HT-29 (cell line): ENCODE measurements at regions not wholly inside any gene's neighbourhood (a gene's known extent, or its start where the extent isn't known, plus 50 kb on each side); places are given as distances from the start of the nearest gene placed in this dataset.
"Not testable (repeated sequence)": the region's sequence is repeated elsewhere in the genome, so short reads cannot be mapped to it uniquely, and the experiment has no call there.

Experiments
- DNase-seq: peaks from one replicate; pipeline ENCODE4 v3.0.0-alpha.2; 2015; ENCODE audit warnings: low spot score

DNA sequence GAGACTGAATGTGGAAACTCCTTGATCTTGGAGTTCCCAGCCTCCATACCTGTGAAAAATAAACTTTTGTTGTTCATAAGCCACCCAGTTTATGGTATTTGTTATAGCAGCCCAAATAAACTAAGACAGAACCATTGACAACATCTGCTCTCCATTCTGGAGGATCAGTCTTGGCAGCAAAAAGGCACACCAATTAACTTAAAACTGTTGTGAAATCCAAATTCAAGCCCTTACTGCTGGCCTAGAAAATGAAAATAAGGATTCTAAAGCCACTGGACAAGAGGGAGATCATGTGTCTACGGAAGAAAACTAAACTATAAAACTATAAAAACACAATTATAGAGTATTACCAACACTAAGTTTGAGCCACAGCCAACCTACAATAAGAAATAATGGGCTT lies 172.1 kb upstream of the RNPC3 start:
- no peak for DNase-seq

DNA sequence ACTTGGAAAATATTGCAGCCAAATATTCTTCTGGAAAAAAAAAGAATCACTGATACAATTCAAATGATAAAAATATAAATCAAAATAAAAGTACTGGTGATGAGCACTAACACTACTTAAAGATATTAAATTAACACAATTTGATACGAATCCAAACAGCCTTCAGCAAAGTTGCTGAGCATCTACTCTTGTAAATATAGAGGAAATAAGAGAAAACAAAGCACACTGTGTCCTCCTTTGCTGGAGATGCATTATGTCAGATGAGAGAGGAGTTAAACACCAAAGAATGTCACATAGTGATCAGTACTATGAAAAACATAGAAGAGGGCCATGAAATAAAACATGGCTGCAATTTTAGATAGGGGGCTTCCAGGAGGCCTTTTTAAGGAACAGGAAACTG lies 177.4 kb upstream of the RNPC3 start:
- no peak for DNase-seq

DNA sequence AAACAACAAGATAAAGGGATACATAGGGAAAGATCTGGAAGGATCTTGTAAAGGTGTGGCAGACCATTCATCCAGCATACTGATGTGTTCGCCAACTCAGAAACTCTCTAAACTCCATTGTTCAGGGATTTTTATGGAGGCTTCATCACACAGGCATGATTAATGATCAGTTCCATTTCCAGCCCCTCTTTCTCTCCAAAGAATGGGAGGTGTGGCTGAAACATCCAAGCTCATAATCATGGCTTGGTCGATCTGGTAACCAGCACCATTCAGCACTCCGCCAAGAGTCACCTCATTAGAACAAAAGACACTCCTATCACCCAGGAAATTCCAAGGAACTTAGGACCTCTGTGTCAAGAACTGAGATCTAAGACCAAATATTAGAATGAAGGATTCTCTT lies 180.6 kb upstream of the RNPC3 start:
- DNase-seq, result no peak

DNA sequence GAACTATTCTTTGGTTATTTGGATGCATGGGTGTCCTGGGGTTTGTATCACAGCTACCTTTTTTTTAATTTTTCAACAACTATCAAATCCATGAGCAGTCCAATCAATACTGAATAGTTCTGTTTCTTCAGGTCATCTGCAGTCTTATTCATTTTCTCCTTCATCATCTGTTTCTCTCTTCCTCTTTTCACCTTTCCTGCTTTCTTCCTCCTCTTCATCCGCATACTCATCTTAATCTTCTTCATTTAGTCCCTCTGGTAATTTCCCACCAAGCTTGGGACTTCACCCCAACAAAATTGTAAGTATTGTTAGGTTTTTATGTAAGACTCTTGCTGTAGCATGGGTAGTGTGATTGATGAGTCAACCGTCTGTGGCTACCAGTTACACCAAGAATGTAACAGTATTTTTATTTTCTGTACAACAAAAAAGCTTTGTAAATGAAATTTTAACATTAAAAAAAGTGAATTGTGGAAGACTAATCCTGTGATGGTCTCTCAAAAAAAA lies 184.1 kb upstream of the RNPC3 start:
- DNase-seq, result no peak

DNA sequence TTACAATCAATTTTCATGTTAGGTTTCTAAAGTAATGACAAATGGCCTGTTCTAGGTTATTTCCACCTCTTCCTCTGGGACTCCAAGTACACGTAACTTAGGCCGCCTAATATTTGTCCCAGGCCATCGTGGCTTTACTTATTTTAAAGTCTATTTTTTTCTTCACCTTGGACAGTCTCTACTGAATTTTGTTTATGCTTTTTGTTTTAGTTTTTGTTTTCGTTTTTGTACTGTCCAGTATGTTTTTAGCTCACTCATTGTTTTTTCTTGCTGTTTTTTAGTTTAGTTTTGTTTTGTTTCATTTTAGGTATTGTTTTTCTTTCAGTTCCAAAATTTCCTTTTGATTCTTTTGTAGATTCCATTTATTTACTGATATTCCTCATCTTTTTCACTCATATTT lies 187.7 kb upstream of the RNPC3 start:
- DNase-seq, result no peak

DNA sequence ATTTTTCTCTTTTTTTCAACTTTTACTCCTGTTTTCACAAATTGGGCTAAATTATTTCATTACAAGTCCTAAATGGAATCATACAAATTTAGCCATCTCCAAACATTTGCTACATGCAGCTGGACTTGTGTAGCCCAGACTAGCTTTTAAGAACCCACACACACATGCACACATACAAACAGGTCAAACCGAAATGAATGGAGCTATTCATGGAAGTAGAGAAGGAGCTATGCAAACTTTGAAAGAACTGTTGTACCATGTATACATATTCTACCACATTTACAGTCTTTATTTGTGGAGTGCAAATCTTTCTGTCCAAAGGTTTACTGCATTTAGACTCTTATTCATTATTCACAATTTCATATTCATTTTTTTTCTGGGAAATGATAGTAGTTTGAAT lies 189.1 kb upstream of the RNPC3 start:
- no peak for DNase-seq

DNA sequence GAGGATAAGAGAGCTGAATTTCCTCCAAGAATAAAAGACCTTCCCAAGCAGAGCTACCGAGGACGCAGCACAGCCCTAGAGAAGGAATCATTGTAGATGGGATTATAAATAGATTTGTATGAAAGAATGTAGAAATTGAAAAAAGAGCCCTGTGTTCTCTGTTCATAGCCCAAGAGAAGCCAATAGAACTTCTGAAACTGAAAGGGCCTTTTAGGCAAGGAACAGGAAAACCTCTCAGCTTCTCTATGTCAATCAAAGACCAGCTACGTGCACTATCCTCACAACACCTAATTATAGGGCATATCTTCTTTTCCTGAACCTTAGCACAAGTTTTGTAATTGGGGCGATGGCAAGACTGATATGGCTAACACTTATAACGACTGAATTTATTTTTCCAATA lies 192.4 kb upstream of the RNPC3 start:
- no peak for DNase-seq

DNA sequence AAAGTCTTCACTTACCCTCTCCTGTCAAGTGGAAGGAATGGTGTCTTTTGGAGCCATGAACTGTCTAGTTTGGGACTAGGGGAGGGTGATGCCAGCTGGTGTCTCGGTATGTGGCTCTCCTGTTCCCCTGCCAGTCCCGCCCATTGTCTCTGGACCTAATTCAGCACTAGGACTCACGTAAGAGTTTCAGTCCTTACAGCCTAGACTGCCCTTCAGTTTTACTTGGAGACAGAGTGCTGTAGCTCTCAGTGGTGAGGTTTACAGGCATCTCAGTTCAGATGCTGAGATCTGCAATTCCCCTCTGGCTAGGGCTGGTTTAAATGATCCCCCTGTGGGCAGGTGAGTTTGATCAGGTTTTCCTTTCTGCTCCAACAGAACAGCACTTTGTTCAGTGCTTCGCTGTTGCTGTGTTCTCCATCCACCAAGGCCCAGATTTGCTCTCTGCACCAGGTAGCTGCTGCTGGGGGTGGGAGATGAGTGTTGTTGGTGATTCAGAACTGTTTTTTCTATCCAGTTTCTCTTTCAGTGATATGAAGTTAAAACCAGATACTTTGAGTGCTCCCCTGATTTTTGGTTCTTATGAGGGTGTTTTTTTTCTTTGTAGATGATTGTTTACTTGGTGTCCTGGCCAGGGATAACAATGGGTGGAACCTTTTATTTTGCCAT lies 198.3 kb upstream of the RNPC3 start:
- DNase-seq, result no peak

DNA sequence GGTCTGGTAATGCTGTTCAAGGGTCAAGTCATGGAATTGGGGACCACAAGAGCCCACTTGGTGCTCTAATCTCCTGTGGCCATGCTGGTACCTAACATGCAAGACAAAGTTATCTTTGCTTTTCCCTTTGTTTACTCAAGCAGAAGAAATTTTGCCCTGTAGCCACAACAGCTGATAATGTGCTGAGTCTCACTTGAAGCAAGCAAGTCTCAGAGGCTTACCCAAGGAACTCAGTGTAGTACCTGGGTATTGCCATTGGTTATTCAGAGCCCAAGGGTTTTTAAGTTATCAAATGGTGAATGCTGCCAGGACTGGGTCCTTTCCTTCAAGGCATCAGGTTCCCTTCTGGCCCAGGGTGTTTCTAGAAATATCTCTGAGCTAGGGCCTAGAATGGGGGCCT lies 198.9 kb upstream of the RNPC3 start:
- DNase-seq, result no peak

DNA sequence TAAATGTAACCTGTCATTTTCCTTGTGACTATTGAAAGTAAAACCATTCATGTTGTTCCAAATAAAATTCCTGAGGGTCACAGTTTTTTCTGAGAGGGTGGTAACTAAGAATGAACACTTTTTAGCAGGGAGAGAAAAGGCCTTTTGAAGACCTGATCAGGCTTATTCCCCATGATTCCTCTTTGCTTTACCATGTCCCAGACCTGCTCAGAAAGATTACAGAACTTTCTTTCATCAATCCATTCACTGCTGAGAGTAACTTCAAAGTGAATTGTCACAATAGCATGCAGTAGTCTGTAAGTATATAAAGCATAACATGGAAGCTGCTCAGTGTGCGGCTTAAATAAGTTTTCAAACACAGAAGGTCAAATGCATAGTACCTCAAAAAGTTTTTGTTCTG lies 201.5 kb upstream of the COL11A1 start:
- no peak for DNase-seq

DNA sequence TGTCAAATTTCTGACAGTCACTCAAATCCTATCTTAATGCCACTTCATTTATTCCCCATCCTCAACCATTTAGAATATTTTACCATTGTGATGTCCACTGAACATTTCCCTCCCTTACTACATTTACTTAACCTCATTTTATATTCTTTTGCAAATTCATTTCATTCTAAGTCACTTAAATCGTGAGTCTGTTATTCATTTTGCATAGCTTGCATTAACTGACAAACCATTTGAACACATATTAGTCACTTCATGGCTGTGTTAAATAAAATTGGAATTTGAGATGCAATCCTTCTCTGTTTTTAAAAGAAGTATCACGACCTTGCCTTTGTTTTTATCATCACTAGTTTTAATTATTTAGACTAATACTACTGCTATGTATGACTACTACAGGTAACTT lies 199.4 kb upstream of the COL11A1 start:
- DNase-seq, result no peak

DNA sequence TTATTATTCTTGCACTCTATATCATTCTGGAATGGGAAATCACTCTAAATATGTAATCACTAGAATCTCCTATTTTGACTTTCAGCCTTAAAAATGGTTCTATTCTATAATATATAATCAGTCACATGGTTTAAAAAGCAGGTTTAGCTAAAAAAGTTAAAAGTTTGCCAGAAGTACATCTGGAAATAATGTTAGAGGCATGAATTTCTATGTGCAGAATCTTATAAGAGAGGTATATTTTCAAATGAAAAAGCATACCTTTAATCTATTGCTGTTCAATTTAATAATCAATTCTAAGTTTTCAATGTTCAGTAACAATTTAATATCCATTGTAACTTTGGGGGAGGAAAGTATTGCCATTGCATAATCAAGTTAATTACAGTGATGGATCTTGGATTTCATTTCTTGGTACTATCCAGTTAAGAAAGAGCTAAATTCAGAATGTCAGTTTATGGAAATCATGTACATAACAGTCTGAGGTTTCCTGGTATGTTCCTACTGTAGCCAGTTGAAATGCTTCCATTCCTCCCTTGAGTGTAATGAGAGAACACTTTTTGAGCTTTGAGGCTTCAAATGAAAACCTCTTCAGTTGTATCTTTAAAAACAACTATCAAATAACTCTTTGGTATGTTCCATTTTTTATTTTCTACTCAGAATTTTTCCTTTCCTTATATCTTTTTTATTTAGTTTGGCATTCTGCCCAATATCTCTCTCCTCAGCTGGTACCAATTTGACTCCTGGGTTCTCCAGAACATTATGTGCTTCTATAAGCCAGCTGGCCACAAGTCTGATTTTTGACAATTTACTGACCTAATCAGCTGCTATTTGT lies 175.7 kb upstream of the COL11A1 start:
- DNase-seq, result no peak

DNA sequence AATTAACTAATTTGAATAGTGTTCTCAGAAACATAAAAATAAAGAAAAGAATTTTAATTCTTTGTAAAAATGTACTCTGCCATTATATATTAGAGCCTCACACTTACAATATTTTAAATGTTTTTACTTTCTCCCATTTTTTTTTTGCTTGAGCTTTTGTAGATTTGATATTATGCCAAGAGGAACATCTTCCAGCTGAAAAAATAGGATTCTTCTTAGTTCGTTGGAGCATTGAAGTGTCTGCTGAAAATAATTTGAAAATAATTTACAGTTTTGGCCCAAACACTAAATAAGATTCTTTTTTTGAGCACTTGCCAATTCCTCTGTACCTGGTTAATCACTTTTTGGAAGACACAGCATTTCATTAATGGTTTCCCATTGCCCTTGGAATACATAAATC lies 175.0 kb upstream of the COL11A1 start:
- no peak for DNase-seq

DNA sequence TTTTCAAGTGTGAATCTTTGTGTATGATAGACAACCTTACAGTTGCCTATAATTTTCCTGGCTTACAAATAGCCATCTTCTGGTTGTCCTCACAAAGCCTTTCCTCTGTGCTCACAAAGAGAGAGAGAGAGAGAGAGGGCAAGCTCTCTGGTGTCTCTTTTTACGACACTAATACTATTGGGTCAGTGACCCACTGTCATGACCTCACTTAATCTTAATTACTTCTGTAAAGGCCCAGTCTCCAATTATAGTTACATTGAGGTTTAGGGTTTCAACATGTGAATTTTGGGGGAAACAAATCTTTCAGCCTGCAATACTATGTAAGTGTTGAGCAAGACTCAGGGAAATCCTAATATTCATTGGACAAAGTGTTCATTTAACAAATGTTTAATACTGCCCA lies 167.4 kb upstream of the COL11A1 start:
- no peak for DNase-seq

DNA sequence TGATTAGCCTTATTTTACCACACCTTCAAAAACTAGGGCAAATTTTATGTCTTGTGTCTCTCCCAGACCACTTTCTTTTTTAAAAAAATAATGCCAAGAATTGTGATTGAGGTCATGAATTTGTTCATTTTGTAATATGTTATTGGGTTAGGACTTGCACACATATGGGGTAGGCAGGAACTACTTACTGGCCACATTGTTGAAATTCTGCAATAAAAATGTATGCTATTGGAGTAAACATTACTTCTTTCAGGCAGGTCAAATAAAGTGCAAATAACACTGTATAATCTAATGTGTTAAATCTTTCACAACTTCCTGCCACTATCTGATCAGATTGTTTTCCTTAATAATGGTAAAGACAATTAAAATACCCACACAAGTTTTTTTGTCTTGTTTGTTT lies 166.6 kb upstream of the COL11A1 start:
- no peak for DNase-seq

DNA sequence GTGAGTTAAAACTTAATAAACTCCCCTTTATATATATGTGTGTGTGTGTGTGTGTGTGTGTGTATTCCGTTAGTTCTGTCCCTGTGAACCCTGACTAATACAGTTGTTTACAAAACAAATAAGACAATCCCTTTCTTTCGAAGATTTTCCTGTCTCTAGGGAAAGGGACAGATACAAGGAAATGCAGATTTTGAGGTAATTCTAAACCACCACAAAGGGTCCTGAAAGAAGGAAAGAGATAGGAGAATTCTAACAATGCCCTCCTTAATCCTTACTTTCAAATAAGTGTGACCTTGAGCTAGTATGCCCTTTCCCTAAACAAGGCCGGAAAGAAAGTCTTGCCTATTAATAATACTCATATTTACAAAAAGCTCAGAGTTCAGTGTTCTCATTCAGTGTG lies 164.8 kb upstream of the COL11A1 start:
- DNase-seq, result no peak

DNA sequence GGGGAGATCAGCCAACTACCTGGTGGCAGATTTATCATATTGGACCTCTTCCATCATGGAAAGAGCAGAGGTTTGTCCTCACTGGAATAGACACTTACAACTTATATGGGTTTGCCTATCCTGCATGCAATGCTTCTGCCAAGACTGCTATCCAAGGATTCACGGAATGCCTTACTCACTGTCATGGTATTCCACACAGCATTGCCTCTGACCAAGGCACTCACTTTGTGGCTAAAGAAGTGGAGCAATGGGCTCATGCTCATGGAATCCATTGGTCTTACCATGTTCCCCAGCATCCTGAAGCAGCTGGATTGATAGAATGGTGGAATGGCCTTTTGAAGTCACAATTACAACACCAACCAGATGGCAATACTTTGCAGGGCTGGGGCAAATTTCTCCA lies 163.1 kb upstream of the COL11A1 start:
- DNase-seq, result not testable (repeated sequence)

DNA sequence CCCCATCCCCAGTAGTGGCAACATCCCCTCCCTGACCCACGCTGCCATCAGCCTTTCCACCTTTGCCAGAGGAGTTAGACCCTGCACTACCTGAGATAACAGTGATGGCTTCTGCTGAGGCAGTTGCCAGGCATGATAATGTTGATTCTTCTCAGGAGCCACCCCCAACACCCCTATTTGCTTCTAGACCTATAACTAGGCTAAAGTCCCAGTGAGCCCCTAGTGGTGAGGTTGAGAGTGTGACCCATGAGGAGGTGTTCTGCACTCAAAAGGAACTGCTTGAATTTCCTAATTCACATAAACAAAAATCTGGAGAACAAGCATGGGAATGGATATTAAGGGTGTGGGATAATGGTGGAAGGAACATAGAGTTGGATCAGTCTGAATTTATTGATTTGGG lies 159.6 kb upstream of the COL11A1 start:
- peak; percentile 7 for DNase-seq

DNA sequence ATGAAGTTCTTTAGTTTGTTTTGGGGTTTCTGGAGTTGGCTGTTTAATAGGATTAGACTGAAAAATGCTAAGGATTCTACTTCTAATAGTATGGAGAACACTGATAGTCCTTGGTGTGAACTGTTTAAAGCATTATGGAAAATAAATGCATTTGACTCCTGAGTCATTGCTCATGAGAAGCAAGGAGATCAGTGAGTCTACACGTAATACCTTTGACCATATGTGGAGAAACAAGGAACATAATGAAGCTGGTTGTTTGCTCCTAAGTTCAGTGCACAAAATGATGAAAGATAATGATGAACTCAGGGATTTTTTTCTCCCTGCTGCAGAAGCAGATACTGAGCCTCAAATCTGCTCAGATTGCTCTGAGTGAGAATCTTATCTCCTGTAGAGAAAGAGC lies 158.9 kb upstream of the COL11A1 start:
- DNase-seq, result no peak

DNA sequence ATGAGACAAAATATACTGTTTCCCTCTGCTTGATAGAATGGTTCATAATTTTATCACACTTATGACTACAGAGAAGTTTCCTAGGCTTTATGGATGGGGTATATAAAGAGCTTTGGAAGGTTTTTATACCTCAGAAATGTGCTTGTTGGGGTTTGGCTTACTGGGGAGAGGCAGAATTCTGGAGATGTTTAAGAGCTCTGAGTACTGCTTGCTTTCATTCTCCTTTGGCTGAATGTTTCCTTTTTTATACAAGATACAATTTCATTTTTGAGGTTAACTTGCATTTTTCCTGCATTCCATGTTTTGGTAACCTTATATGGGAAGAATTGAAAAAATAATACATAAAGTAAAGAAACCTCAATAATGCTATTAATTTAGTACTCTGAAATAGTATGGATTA lies 157.7 kb upstream of the COL11A1 start:
- no peak for DNase-seq

DNA sequence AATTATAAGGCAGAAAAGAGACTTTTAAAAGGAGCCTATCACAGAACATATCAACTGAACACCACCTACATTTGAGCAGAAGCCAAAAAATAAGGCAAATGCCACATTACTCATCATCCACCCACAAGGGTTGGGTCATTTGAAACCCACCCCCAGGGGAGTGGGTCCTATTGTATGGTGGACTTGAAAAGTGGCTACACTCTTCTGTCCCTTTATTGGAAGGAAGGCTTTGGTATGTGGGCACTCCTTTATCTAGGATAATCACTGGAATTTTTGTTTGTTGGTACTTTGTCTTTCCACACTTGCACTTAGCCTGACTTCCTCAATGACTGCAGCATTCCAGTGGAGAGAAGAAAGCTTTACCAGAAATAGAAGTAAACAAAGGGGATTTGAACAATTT lies 157.2 kb upstream of the COL11A1 start:
- DNase-seq, result no peak

DNA sequence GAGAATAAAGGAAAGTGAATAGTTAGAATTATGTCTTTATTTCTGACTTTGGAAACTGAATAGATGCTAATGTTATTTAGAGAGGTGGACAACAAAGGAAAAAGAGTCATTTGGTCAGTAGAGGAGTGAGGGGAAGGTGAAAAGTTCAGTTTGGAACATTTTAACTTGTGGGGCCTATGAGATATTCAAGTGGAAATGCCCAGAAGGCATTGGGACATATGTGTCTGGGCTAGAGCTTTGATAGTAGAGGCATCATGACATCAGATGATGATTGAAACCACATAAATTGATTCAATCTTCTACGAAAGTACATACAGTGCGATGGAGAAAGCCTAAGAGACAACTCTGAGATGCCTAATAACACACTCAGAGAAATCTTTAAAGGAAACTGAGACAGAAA lies 151.7 kb upstream of the COL11A1 start:
- DNase-seq, result no peak

DNA sequence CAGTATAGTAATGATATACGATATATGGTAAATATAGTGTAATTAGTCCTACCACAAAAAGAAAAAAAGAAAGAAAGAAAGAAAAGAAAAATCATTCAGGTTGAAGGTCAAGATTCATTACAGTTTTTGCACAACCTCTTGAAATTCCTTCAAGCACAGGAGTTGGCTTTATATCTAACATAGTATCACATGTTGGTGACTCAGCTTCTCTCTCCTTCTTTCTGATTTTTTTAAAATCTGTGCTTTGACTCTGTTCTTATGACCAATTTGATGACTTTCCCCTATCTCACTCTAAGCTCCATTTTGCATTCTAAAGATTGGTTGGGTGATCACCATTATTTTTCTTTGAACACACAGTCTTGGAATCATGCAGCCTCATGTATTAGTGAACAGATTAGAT lies 148.2 kb upstream of the COL11A1 start:
- DNase-seq, result no peak
